Gastroesophageal sphincter (tissue), 3 donors: ENCODE measurements at regions not wholly inside any gene's neighbourhood (a gene's known extent, or its start where the extent isn't known, plus 50 kb on each side); places are given as distances from the start of the nearest gene placed in this dataset.

Source experiments
- EP300 ChIP-seq: sonication (generic); formaldehyde crosslinking; IDR thresholded peaks from one replicate; pipeline ENCODE4 v1.6.1; 2017; ENCODE audit warnings: antibody characterized with exemption, mild to moderate bottlenecking
- POLR2A ChIP-seq, 2 donors: fragments of 450-650 bp; IDR thresholded peaks; one replicate each; pipeline ENCODE4 v1.6.1; 2017; ENCODE audit warnings: antibody characterized with exemption in 2 of 2, mild to moderate bottlenecking in 2 of 2, moderate library complexity in 1 of 2
- TF ChIP-seq, protein P1 (sequence below), 4 experiments: fragments of 200-600 bp in 2 of 4; fragments of 450-650 bp in 2 of 4; sonication (generic) in 1 of 4; IDR thresholded peaks; one replicate each; pipeline ENCODE4 v1.5.1; 2017 to 2019; ENCODE audit warnings: antibody characterized with exemption in 4 of 4, mild to moderate bottlenecking in 2 of 4, moderate library complexity in 2 of 4

DNA sequence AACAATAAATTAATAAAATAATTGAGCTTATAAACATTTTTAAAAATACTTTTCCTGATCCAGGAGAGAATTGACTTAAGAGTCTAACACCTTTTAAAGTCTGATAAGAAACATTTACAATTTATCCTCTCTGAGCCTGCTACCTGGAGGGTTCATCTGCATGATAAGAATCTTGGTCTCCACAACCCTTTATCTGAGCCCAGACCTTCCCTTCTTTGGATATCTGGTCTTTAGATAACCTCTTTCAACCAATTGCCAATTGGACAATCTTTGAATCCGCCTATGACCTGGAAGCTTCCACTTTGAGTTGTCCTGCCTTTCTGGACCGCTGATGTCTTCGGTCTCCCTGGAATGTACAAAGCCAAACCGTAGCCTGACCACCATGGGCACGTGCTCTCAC lies 1393.3 kb upstream of the TMEM132C start:
- TF ChIP-seq, protein P1, sequence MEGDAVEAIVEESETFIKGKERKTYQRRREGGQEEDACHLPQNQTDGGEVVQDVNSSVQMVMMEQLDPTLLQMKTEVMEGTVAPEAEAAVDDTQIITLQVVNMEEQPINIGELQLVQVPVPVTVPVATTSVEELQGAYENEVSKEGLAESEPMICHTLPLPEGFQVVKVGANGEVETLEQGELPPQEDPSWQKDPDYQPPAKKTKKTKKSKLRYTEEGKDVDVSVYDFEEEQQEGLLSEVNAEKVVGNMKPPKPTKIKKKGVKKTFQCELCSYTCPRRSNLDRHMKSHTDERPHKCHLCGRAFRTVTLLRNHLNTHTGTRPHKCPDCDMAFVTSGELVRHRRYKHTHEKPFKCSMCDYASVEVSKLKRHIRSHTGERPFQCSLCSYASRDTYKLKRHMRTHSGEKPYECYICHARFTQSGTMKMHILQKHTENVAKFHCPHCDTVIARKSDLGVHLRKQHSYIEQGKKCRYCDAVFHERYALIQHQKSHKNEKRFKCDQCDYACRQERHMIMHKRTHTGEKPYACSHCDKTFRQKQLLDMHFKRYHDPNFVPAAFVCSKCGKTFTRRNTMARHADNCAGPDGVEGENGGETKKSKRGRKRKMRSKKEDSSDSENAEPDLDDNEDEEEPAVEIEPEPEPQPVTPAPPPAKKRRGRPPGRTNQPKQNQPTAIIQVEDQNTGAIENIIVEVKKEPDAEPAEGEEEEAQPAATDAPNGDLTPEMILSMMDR (IDR thresholded peaks at IDR 0.05), result no peak
- TF ChIP-seq POLR2A (IDR thresholded peaks at IDR 0.05) (no peak), EP300 (no peak)
